ENCODE measurements at regions not wholly inside any gene's neighbourhood (a gene's known extent, or its start where the extent isn't known, plus 50 kb on each side); places are given as distances from the start of the nearest gene placed in this dataset.

- TF ChIP-seq GATA1 (IDR thresholded peaks at IDR 0.05; ENCODE audit: low read depth, low read length), result no peak
- no peak for TF ChIP-seq POLR2A (IDR thresholded peaks at IDR 0.05; ENCODE audit: low read length)
- no peak for DNase-seq
These were observed 645.7 kb upstream of the TENM4 start for GRCh38 chr11:80086496-80087055.

- TF ChIP-seq GATA1 (IDR thresholded peaks at IDR 0.05; ENCODE audit: low read depth, low read length), result no peak
- TF ChIP-seq POLR2A (IDR thresholded peaks at IDR 0.05; ENCODE audit: low read length), result no peak
- no peak for DNase-seq
These were observed 644.7 kb upstream of the TENM4 start for GRCh38 chr11:80085563-80085962.

GRCh38 chr11:80084608-80085007 lies 643.8 kb upstream of the TENM4 start:
- TF ChIP-seq GATA1 (IDR thresholded peaks at IDR 0.05; ENCODE audit: low read depth, low read length), result no peak
- TF ChIP-seq POLR2A (IDR thresholded peaks at IDR 0.05; ENCODE audit: low read length), result no peak
- no peak for DNase-seq

GRCh38 chr11:80083531-80083951 lies 642.7 kb upstream of the TENM4 start:
- TF ChIP-seq POLR2A (IDR thresholded peaks at IDR 0.05; ENCODE audit: low read length) (no peak), GATA1 (IDR thresholded peaks at IDR 0.05; ENCODE audit: low read depth, low read length) (no peak)
- no peak for DNase-seq

- no peak for DNase-seq
- no peak for TF ChIP-seq GATA1 (IDR thresholded peaks at IDR 0.05; ENCODE audit: low read depth, low read length)
- TF ChIP-seq POLR2A (IDR thresholded peaks at IDR 0.05; ENCODE audit: low read length), result no peak
These were observed 641.6 kb upstream of the TENM4 start for GRCh38 chr11:80082406-80082805.

GRCh38 chr11:80077113-80077512 lies 636.3 kb upstream of the TENM4 start:
- DNase-seq, result no peak
- TF ChIP-seq GATA1 (IDR thresholded peaks at IDR 0.05; ENCODE audit: low read depth, low read length) (no peak), POLR2A (IDR thresholded peaks at IDR 0.05; ENCODE audit: low read length) (no peak)

GRCh38 chr11:80074837-80075236 lies 634.0 kb upstream of the TENM4 start:
- no peak for DNase-seq
- TF ChIP-seq POLR2A (IDR thresholded peaks at IDR 0.05; ENCODE audit: low read length) (no peak), GATA1 (IDR thresholded peaks at IDR 0.05; ENCODE audit: low read depth, low read length) (no peak)

GRCh38 chr11:80066291-80066690 lies 625.5 kb upstream of the TENM4 start:
- no peak for DNase-seq
- TF ChIP-seq POLR2A (IDR thresholded peaks at IDR 0.05; ENCODE audit: low read length), result no peak
- TF ChIP-seq GATA1 (IDR thresholded peaks at IDR 0.05; ENCODE audit: low read depth, low read length), result no peak

- DNase-seq, result no peak
- TF ChIP-seq POLR2A (IDR thresholded peaks at IDR 0.05; ENCODE audit: low read length) (no peak), GATA1 (IDR thresholded peaks at IDR 0.05; ENCODE audit: low read depth, low read length) (no peak)
These were observed 624.3 kb upstream of the TENM4 start for GRCh38 chr11:80065086-80065485.

- TF ChIP-seq GATA1 (IDR thresholded peaks at IDR 0.05; ENCODE audit: low read depth, low read length) (no peak), POLR2A (IDR thresholded peaks at IDR 0.05; ENCODE audit: low read length) (no peak)
- DNase-seq, result no peak
These were observed 620.2 kb upstream of the TENM4 start for GRCh38 chr11:80061056-80061455.

GRCh38 chr11:80054582-80055165 lies 613.8 kb upstream of the TENM4 start:
- no peak for TF ChIP-seq POLR2A (IDR thresholded peaks at IDR 0.05; ENCODE audit: low read length)
- TF ChIP-seq GATA1 (IDR thresholded peaks at IDR 0.05; ENCODE audit: low read depth, low read length), result no peak
- DNase-seq, result no peak

GRCh38 chr11:80048513-80048912 lies 607.7 kb upstream of the TENM4 start:
- TF ChIP-seq GATA1 (IDR thresholded peaks at IDR 0.05; ENCODE audit: low read depth, low read length) (no peak), POLR2A (IDR thresholded peaks at IDR 0.05; ENCODE audit: low read length) (no peak)
- no peak for DNase-seq

GRCh38 chr11:80041136-80042000 lies 600.5 kb upstream of the TENM4 start:
- DNase-seq, result no peak
- no peak for TF ChIP-seq GATA1 (IDR thresholded peaks at IDR 0.05; ENCODE audit: low read depth, low read length)
- no peak for TF ChIP-seq POLR2A (IDR thresholded peaks at IDR 0.05; ENCODE audit: low read length)

GRCh38 chr11:80034801-80035200 lies 594.0 kb upstream of the TENM4 start:
- TF ChIP-seq GATA1 (IDR thresholded peaks at IDR 0.05; ENCODE audit: low read depth, low read length), result no peak
- TF ChIP-seq POLR2A (IDR thresholded peaks at IDR 0.05; ENCODE audit: low read length), result no peak
- no peak for DNase-seq
